HCT116 (cell line): ENCODE measurements at regions not wholly inside any gene's neighbourhood (a gene's known extent, or its start where the extent isn't known, plus 50 kb on each side); places are given as distances from the start of the nearest gene placed in this dataset.

Source experiments
- ATAC-seq: fragments of 200-7000 bp; cut with Tn5 transposase; 2 replicates; pipeline ENCODE4 v1.9.1; 2020; ENCODE audit warnings: mild to moderate bottlenecking, moderate library complexity
- BruUV-seq: library from RNA; stranded (reverse); fragments of 400-500 nt; replicated peaks from 2 replicates; lab custom pipeline; 2021; lab: Mats Ljungman, UMichigan
- CTCF ChIA-PET: fragments of 300-600 bp; sonication (Branson Sonifier 250); formaldehyde crosslinking; loops from one replicate; lab custom pipeline; 2021; ENCODE audit warnings: antibody characterized with exemption; lab: Charles Lee
- POLR2A ChIA-PET: fragments of 300-600, 350-600 bp; sonication (Branson Sonifier 250); formaldehyde crosslinking; loops from one replicate; lab custom pipeline; 2021; ENCODE audit warnings: antibody characterized with exemption; lab: Charles Lee
- RAD21 ChIA-PET, 2 experiments: fragments of 300-600 bp; sonication (Branson Sonifier 250); formaldehyde crosslinking; loops; one replicate each; lab custom pipeline; 2023; ENCODE audit warnings: low total read pairs in 2 of 2; ENCODE audit not compliant: uncharacterized antibody in 2 of 2, unreplicated experiment in 2 of 2, low non-redundant PET in 1 of 2; lab: Charles Lee
- DNase-seq: peaks from one replicate; pipeline ENCODE4 v3.0.0-alpha.2; 2010; ENCODE audit warnings: low read depth, low spot score
- H2AFZ ChIP-seq: fragments of 200-600 bp; shearing (Covaris generic), sonication (generic); 2 replicates; pipeline ENCODE4 v1.6.1; 2017; ENCODE audit warnings: low read depth, mixed run types, mixed read lengths, antibody characterized with exemption, low read length; ENCODE audit not compliant: poor library complexity, severe bottlenecking
- H3K27ac ChIP-seq: 2 replicates; pipeline ENCODE4 v1.5.1; 2012; ENCODE audit warnings: low read depth, low read length
- H3K27me3 ChIP-seq: fragments of 200-600 bp; sonication (generic); 2 replicates; pipeline ENCODE4 v1.6.1; 2016; ENCODE audit warnings: mixed run types, low read length, mixed read lengths; ENCODE audit not compliant: insufficient read depth
- H3K36me3 ChIP-seq, 2 experiments: fragments of 200-500 bp in 1 of 2; fragments of 200-600 bp in 1 of 2; sonication (Bioruptor generic) in 1 of 2; sonication (generic) in 1 of 2; 2 replicates each; pipeline versions ENCODE4 v1.5.1 to v1.6.1; 2014 to 2016; ENCODE audit warnings: low read length in 2 of 2, inconsistent platforms in 1 of 2, mixed read lengths in 1 of 2, mixed run types in 1 of 2; ENCODE audit not compliant: insufficient read depth in 2 of 2, control insufficient read depth in 1 of 2
- H3K4me1 ChIP-seq, 2 experiments: fragments of 200-600 bp in 1 of 2; sonication (generic) in 1 of 2; 2 replicates each; pipeline versions ENCODE4 v1.5.1 to v1.6.1; 2012 to 2017; ENCODE audit warnings: low read length in 2 of 2, inconsistent platforms in 1 of 2, mild to moderate bottlenecking in 1 of 2, mixed read lengths in 1 of 2, mixed run types in 1 of 2, moderate library complexity in 1 of 2; ENCODE audit not compliant: insufficient read depth in 2 of 2, control insufficient read depth in 1 of 2
- H3K4me2 ChIP-seq: fragments of 200-600 bp; sonication (generic); 2 replicates; pipeline ENCODE4 v1.6.1; 2017; ENCODE audit warnings: mixed run types, low read length, mixed read lengths
- H3K4me3 ChIP-seq, 2 experiments: fragments of 200-600 bp in 1 of 2; sonication (generic) in 1 of 2; replicated peaks in 1 of 2; 2 replicates each; pipeline ENCODE4 v1.5.1; 2011 to 2016; ENCODE audit warnings: low read length in 2 of 2, control low read depth in 1 of 2, low read depth in 1 of 2, mild to moderate bottlenecking in 1 of 2, mixed read lengths in 1 of 2, mixed run types in 1 of 2
- H3K79me2 ChIP-seq: fragments of 200-600 bp; sonication (generic); 2 replicates; pipeline ENCODE4 v1.6.1; 2017; ENCODE audit warnings: mild to moderate bottlenecking, mixed run types, low read length, moderate library complexity, mixed read lengths; ENCODE audit not compliant: insufficient read depth
- H3K9ac ChIP-seq: fragments of 200-600 bp; sonication (generic); 2 replicates; pipeline ENCODE4 v1.6.1; 2016; ENCODE audit warnings: low read length, mixed read lengths
- H3K9me2 ChIP-seq: fragments of 200-600 bp; sonication (generic), shearing (Covaris generic); 2 replicates; pipeline ENCODE4 v1.6.1; 2017; ENCODE audit warnings: mixed run types, mild to moderate bottlenecking, moderate library complexity; ENCODE audit not compliant: insufficient read depth
- H3K9me3 ChIP-seq, 2 experiments: fragments of 200-500 bp in 1 of 2; fragments of 200-600 bp in 1 of 2; sonication (Bioruptor generic) in 1 of 2; sonication (generic) in 1 of 2; 2 replicates each; pipeline ENCODE4 v1.6.1; 2014 to 2017; ENCODE audit warnings: low read length in 2 of 2, mixed read lengths in 2 of 2, inconsistent platforms in 1 of 2, low read depth in 1 of 2, mild to moderate bottlenecking in 1 of 2, mixed run types in 1 of 2, moderate library complexity in 1 of 2; ENCODE audit not compliant: control insufficient read depth in 1 of 2, insufficient read depth in 1 of 2
- H4K20me1 ChIP-seq: fragments of 200-600 bp; sonication (generic), shearing (Covaris generic); 2 replicates; pipeline ENCODE4 v1.6.1; 2017; ENCODE audit warnings: mixed run types, mild to moderate bottlenecking, moderate library complexity; ENCODE audit not compliant: insufficient read depth
- CEBPB ChIP-seq: IDR thresholded peaks from 2 replicates; pipeline ENCODE4 v1.6.1; 2012; ENCODE audit warnings: low read depth
- CTCF ChIP-seq, 3 experiments: fragments of 200-600 bp in 1 of 3; sonication (generic) in 1 of 3; IDR thresholded peaks in 2 of 3; conservative IDR thresholded peaks in 1 of 3; 2 replicates each; pipeline ENCODE4 v1.5.1; 2012 to 2017; ENCODE audit warnings: low read depth in 2 of 3, low read length in 2 of 3, antibody characterized with exemption in 1 of 3, borderline replicate concordance in 1 of 3, control low read depth in 1 of 3, mild to moderate bottlenecking in 1 of 3, mixed read lengths in 1 of 3, mixed run types in 1 of 3, moderate library complexity in 1 of 3; ENCODE audit not compliant: insufficient read depth in 1 of 3
- EZH2 ChIP-seq: fragments of 200-600 bp; sonication (generic); IDR thresholded peaks from 2 replicates; pipeline ENCODE4 v1.6.1; 2017; ENCODE audit warnings: antibody characterized with exemption, mixed run types
- RAD21 ChIP-seq: IDR thresholded peaks from 2 replicates; pipeline ENCODE4 v1.6.1; 2012; ENCODE audit warnings: low read depth, mild to moderate bottlenecking
- ZNF274 ChIP-seq: fragments of 200-500 bp; sonication (Bioruptor generic); IDR thresholded peaks from 2 replicates; pipeline ENCODE4 v1.6.1; 2014; ENCODE audit warnings: mild to moderate bottlenecking, low read depth, low read length, inconsistent platforms
- intact Hi-C: fragments of 100-400 bp; cut with micrococcal nuclease; formaldehyde crosslinking; loops from 2 replicates; pipeline ENCODE4 v1.10.0; 2022

GRCh38 chr2:128376241-128377041, 57.8 kb upstream of the HS6ST1 start:
- TF ChIP-seq ZNF274 (no peak), CTCF (IDR thresholded peaks at IDR 0.05 in 2 of 3, conservative IDR thresholded peaks at IDR 0.05 in 1 of 3; ENCODE audit: borderline replicate concordance in 1 of 3, insufficient read depth in 1 of 3, low read depth in 2 of 3, low read length in 2 of 3) (no peak), RAD21 (no peak)
- no peak overlapping the region for H2AFZ ChIP-seq
- ChIA-PET CTCF (no interaction called here), RAD21 (no interaction called here), POLR2A (no interaction called here)
- DNase-seq (no peak), ATAC-seq (no peak)
- no peak overlapping the region for H3K27ac ChIP-seq
- intact Hi-C loops = no loop called here
- no peaks in the 10 kb centered on the region for H3K79me2 ChIP-seq
- no TSS peak for BruUV-seq
- H4K20me1 ChIP-seq = no peaks in the 10 kb centered on the region
- H3K4me3 ChIP-seq = no peak overlapping the region
- H3K9me2 ChIP-seq = no peaks in the 10 kb centered on the region
- H3K9me3 ChIP-seq = no peaks in the 10 kb centered on the region
- H3K4me1 ChIP-seq = peaks cover 4 to 6% of the 10 kb centered on the region in 2 experiments; a peak in 2 of 4 replicates
- no peak overlapping the region for H3K4me2 ChIP-seq
- H3K27me3 ChIP-seq = no peaks in the 10 kb centered on the region
- H3K36me3 ChIP-seq = no peaks in the 10 kb centered on the region
- no peak overlapping the region for H3K9ac ChIP-seq

- no peaks in the 10 kb centered on the region for H3K9me2 ChIP-seq
- CTCF ChIA-PET = no interaction called here
- DNase-seq (no peak), ATAC-seq (no peak)
- no peaks in the 10 kb centered on the region for H3K36me3 ChIP-seq
- no peak for TF ChIP-seq CTCF (IDR thresholded peaks at IDR 0.05 in 2 of 3, conservative IDR thresholded peaks at IDR 0.05 in 1 of 3; ENCODE audit: borderline replicate concordance in 1 of 3, insufficient read depth in 1 of 3, low read depth in 2 of 3, low read length in 2 of 3)
- no peak for TF ChIP-seq CEBPB
- TF ChIP-seq EZH2 = no peak
- H2AFZ ChIP-seq = no peak overlapping the region
- intact Hi-C loops = no loop called here
- no TSS peak for BruUV-seq
- H3K4me2 ChIP-seq = no peak overlapping the region
- no peak overlapping the region for H3K4me3 ChIP-seq
- H3K27ac ChIP-seq = no peak overlapping the region
- no peaks in the 10 kb centered on the region for H4K20me1 ChIP-seq
- peaks cover 4 to 6% of the 10 kb centered on the region in 2 experiments; a peak in 2 of 4 replicates for H3K4me1 ChIP-seq
- no peaks in the 10 kb centered on the region for H3K79me2 ChIP-seq
- H3K27me3 ChIP-seq = no peaks in the 10 kb centered on the region
- RAD21 ChIA-PET = no interaction called here
- POLR2A ChIA-PET = no interaction called here
- no peak overlapping the region for H3K9ac ChIP-seq
- H3K9me3 ChIP-seq = no peaks in the 10 kb centered on the region
Measured at GRCh38 chr2:128377071-128377910, 58.6 kb upstream of the HS6ST1 start.
